C1 segment of cervical spinal cord (tissue), 14 donors: ENCODE measurements at regions not wholly inside any gene's neighbourhood (a gene's known extent, or its start where the extent isn't known, plus 50 kb on each side); places are given as distances from the start of the nearest gene placed in this dataset.

Source experiments
- DNase-seq, 14 donors: peaks; one replicate each; lab custom pipeline; 2025; lab: John Stamatoyannopoulos, UW

GRCh38 chr2:611519-611918 lies 65.7 kb downstream of the TMEM18 start:
- no peak for DNase-seq

GRCh38 chr2:610491-610890 lies 66.7 kb downstream of the TMEM18 start:
- no peak for DNase-seq

- DNase-seq = no peak
These were observed 67.3 kb downstream of the TMEM18 start for GRCh38 chr2:609881-610280.

GRCh38 chr2:609449-609848 lies 67.8 kb downstream of the TMEM18 start:
- DNase-seq = no peak

- no peak for DNase-seq
These were observed 68.5 kb downstream of the TMEM18 start for GRCh38 chr2:608711-609110.

GRCh38 chr2:608297-608696 lies 68.9 kb downstream of the TMEM18 start:
- DNase-seq = no peak

- no peak for DNase-seq
These were observed 69.5 kb downstream of the TMEM18 start for GRCh38 chr2:607709-608108.

GRCh38 chr2:607172-607571 lies 70.0 kb downstream of the TMEM18 start:
- DNase-seq = no peak

GRCh38 chr2:605674-606608 lies 71.3 kb downstream of the TMEM18 start:
- no peak for DNase-seq

GRCh38 chr2:604854-605524 lies 72.2 kb downstream of the TMEM18 start:
- DNase-seq = no peak

GRCh38 chr2:604385-604784 lies 72.8 kb downstream of the TMEM18 start:
- DNase-seq = no peak

GRCh38 chr2:603869-604268 lies 73.3 kb downstream of the TMEM18 start:
- peak in 2 of 14 donors; percentile 9 to 49 for DNase-seq

- DNase-seq = no peak
These were observed 73.8 kb downstream of the TMEM18 start for GRCh38 chr2:603427-603826.

GRCh38 chr2:602571-603359 lies 74.4 kb downstream of the TMEM18 start:
- no peak for DNase-seq

- DNase-seq = no peak
These were observed 75.3 kb downstream of the TMEM18 start for GRCh38 chr2:601806-602455.

GRCh38 chr2:601387-601698 lies 75.9 kb downstream of the TMEM18 start:
- DNase-seq = no peak

- DNase-seq = no peak
These were observed 76.4 kb downstream of the TMEM18 start for GRCh38 chr2:600542-601386.

- DNase-seq = no peak
These were observed 77.6 kb downstream of the TMEM18 start for GRCh38 chr2:599601-600000.

GRCh38 chr2:598058-598802 lies 79.0 kb downstream of the TMEM18 start:
- DNase-seq = no peak
